Skeletal muscle satellite cell (primary cell): ENCODE measurements at regions not wholly inside any gene's neighbourhood (a gene's known extent, or its start where the extent isn't known, plus 50 kb on each side); places are given as distances from the start of the nearest gene placed in this dataset.
"Not testable (repeated sequence)": the region's sequence is repeated elsewhere in the genome, so short reads cannot be mapped to it uniquely, and the experiment has no call there.

Experiments
- H3K27me3 ChIP-seq: 2 replicates; pipeline ENCODE4 v1.7.0; 2013; ENCODE audit warnings: low read length; ENCODE audit not compliant: control insufficient read depth, insufficient read depth
- H3K36me3 ChIP-seq: 2 replicates; pipeline ENCODE4 v1.7.0; 2013; ENCODE audit warnings: mild to moderate bottlenecking, control low read depth, low read length; ENCODE audit not compliant: insufficient read depth
- H3K4me1 ChIP-seq: 2 replicates; pipeline ENCODE4 v1.7.0; 2013; ENCODE audit warnings: low read length; ENCODE audit not compliant: control insufficient read depth, insufficient read depth
- H3K4me2 ChIP-seq: 2 replicates; pipeline ENCODE4 v1.7.0; 2013; ENCODE audit warnings: mild to moderate bottlenecking, low read length
- H3K4me3 ChIP-seq: 2 replicates; pipeline ENCODE4 v1.7.0; 2013; ENCODE audit warnings: low read length
- H3K9ac ChIP-seq: 2 replicates; pipeline ENCODE4 v1.7.0; 2013; ENCODE audit warnings: mild to moderate bottlenecking, low read depth, low read length, moderate library complexity
- H3K9me3 ChIP-seq: replicated peaks from 2 replicates; pipeline ENCODE4 v1.7.0; 2013; ENCODE audit warnings: mild to moderate bottlenecking, control low read depth, low read length

- no peaks in the 10 kb centered on the region for H3K27me3 ChIP-seq
- no peaks in the 10 kb centered on the region for H3K36me3 ChIP-seq
- no peak overlapping the region for H3K4me2 ChIP-seq
- H3K4me3 ChIP-seq = no peak overlapping the region
- no peaks in the 10 kb centered on the region for H3K9me3 ChIP-seq
- no peaks in the 10 kb centered on the region for H3K4me1 ChIP-seq
- no peak overlapping the region for H3K9ac ChIP-seq
Measured at GRCh38 chr10:107516349-107516748, 351.8 kb upstream of the SORCS1 start.

- H3K9me3 ChIP-seq, H3K4me3 ChIP-seq, H3K36me3 ChIP-seq: not testable (repeated sequence)
Measured at GRCh38 chr10:107504011-107504410, 339.5 kb upstream of the SORCS1 start.

GRCh38 chr10:107502229-107502985 is 337.9 kb upstream of the SORCS1 start:
- Histone ChIP-seq H3K27me3 (no peaks in the 10 kb centered on the region), H3K36me3 (no peaks in the 10 kb centered on the region), H3K4me2 (no peak overlapping the region), H3K9me3 (no peaks in the 10 kb centered on the region), H3K9ac (no peak overlapping the region), H3K4me3 (no peak overlapping the region), H3K4me1 (no peaks in the 10 kb centered on the region)

More at GRCh38 chr10:107504011-107504410, 339.5 kb upstream of the SORCS1 start:
- H3K4me2 ChIP-seq, H3K4me1 ChIP-seq, H3K27me3 ChIP-seq, H3K9ac ChIP-seq: not testable (repeated sequence)

GRCh38 chr10:107498983-107499382 is 334.5 kb upstream of the SORCS1 start:
- Histone ChIP-seq H3K27me3 (no peaks in the 10 kb centered on the region), H3K4me3 (no peak overlapping the region), H3K36me3 (no peaks in the 10 kb centered on the region), H3K4me1 (no peaks in the 10 kb centered on the region), H3K9ac (no peak overlapping the region), H3K4me2 (no peak overlapping the region), H3K9me3 (no peaks in the 10 kb centered on the region)

GRCh38 chr10:107497024-107497423 is 332.5 kb upstream of the SORCS1 start:
- no peaks in the 10 kb centered on the region for H3K36me3 ChIP-seq
- no peak overlapping the region for H3K4me3 ChIP-seq
- H3K9ac ChIP-seq = no peak overlapping the region
- H3K27me3 ChIP-seq = no peaks in the 10 kb centered on the region
- no peaks in the 10 kb centered on the region for H3K4me1 ChIP-seq
- no peak overlapping the region for H3K4me2 ChIP-seq
- no peaks in the 10 kb centered on the region for H3K9me3 ChIP-seq

GRCh38 chr10:107496594-107496993 is 332.1 kb upstream of the SORCS1 start:
- Histone ChIP-seq H3K4me3 (no peak overlapping the region), H3K9ac (no peak overlapping the region), H3K9me3 (no peaks in the 10 kb centered on the region), H3K36me3 (no peaks in the 10 kb centered on the region), H3K4me1 (no peaks in the 10 kb centered on the region), H3K4me2 (no peak overlapping the region), H3K27me3 (no peaks in the 10 kb centered on the region)

- no peak overlapping the region for H3K9ac ChIP-seq
- no peaks in the 10 kb centered on the region for H3K36me3 ChIP-seq
- no peak overlapping the region for H3K4me3 ChIP-seq
- no peaks in the 10 kb centered on the region for H3K27me3 ChIP-seq
- no peaks in the 10 kb centered on the region for H3K4me1 ChIP-seq
- no peak overlapping the region for H3K4me2 ChIP-seq
- H3K9me3 ChIP-seq = no peaks in the 10 kb centered on the region
Measured at GRCh38 chr10:107492389-107492788, 327.9 kb upstream of the SORCS1 start.

GRCh38 chr10:107490389-107490788 is 325.9 kb upstream of the SORCS1 start:
- Histone ChIP-seq H3K36me3 (no peaks in the 10 kb centered on the region), H3K4me1 (no peaks in the 10 kb centered on the region), H3K4me2 (no peak overlapping the region), H3K9me3 (no peaks in the 10 kb centered on the region), H3K27me3 (no peaks in the 10 kb centered on the region), H3K9ac (no peak overlapping the region), H3K4me3 (no peak overlapping the region)

GRCh38 chr10:107487284-107487683 is 322.8 kb upstream of the SORCS1 start:
- Histone ChIP-seq H3K9me3 (no peaks in the 10 kb centered on the region), H3K4me1 (no peaks in the 10 kb centered on the region), H3K36me3 (no peaks in the 10 kb centered on the region), H3K27me3 (no peaks in the 10 kb centered on the region), H3K4me3 (no peak overlapping the region), H3K9ac (no peak overlapping the region), H3K4me2 (no peak overlapping the region)

GRCh38 chr10:107485019-107485418 is 320.5 kb upstream of the SORCS1 start:
- Histone ChIP-seq H3K4me3 (no peak overlapping the region), H3K9ac (no peak overlapping the region), H3K36me3 (no peaks in the 10 kb centered on the region), H3K4me2 (no peak overlapping the region), H3K27me3 (no peaks in the 10 kb centered on the region), H3K9me3 (no peaks in the 10 kb centered on the region), H3K4me1 (no peaks in the 10 kb centered on the region)

- Histone ChIP-seq H3K4me1 (no peaks in the 10 kb centered on the region), H3K4me3 (no peak overlapping the region), H3K36me3 (no peaks in the 10 kb centered on the region), H3K4me2 (no peak overlapping the region), H3K9me3 (no peaks in the 10 kb centered on the region), H3K9ac (no peak overlapping the region), H3K27me3 (no peaks in the 10 kb centered on the region)
Measured at GRCh38 chr10:107481881-107482280, 317.4 kb upstream of the SORCS1 start.

- Histone ChIP-seq H3K36me3 (no peaks in the 10 kb centered on the region), H3K4me3 (no peak overlapping the region), H3K9me3 (no peaks in the 10 kb centered on the region), H3K9ac (no peak overlapping the region), H3K4me1 (no peaks in the 10 kb centered on the region), H3K27me3 (no peaks in the 10 kb centered on the region), H3K4me2 (no peak overlapping the region)
Measured at GRCh38 chr10:107481224-107481623, 316.7 kb upstream of the SORCS1 start.
